ENCODE measurements at regions not wholly inside any gene's neighbourhood (a gene's known extent, or its start where the extent isn't known, plus 50 kb on each side); places are given as distances from the start of the nearest gene placed in this dataset.
A peak's percentile ranks its signal among the peaks of the same experiment; 100 is the strongest.

DNA sequence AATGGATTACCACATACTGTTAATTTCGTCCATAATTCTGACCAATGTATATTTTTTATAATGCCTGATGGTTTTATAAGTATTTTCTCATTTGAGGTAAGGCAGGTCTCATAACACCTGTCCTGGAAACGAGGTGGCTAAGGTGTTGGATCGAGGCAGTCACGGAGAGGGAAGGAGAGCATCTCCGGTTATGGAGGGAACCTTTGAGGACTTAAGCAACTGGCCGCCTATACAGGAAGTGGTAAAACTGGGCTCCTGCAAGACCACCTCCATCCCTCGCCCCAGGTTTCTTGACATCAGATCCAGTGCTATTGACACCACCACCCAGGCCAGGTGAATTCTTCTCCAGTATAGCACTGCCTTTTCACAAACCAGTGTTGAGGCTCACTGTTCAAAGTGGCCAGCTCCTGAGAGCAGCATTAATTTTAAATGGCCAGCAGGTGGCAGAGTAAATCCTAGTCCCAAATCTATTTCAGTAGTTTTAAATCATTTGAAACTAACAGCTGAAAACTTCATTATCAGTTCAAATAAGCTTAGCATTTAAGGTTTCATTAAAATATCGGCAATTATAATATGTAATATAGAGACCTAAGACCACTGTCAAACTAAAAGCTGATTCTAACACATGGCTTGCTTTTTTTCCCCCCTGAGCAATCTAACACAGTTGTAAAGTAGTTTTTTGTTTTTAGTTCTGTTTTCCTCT lies 100.8 kb downstream of the PPM1A start:
- DNase-seq, result peak; percentile 32

DNA sequence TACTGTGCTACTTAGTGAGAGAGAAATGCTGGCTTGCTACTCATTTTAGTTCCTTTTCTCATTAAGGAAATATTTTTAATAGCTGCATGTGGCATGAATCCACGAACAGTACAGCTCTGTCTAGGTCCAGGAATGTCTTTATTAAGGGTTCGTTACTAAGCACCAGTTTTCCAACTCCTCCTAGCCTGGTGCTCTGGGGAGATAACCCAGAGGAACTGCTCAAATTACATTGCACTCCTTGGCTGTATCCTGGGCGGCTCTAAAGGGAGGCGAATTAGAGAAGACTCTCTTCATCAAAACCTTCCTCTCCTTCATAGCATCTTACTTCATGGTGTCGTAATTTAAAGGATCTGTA lies 101.3 kb downstream of the PPM1A start:
- DNase-seq, result no peak

DNA sequence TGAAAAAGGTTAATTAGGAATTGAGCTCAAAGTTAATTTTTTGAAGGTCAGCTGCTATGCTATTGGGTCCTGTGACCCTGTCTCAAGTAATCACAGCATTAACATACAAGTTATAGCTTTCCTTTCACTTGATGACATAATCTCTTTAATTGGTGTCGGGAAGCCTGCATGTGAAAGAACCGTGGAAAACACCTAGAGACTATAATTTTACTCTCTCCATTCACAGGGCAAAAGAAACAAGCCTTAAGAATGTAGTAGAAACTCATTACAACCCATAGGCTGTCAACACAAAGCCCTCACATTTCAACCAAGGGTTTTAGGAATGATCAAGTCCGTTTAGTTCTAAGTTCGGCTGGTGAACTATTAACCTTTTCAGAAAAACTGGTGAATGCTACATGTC lies 104.4 kb downstream of the PPM1A start:
- no peak for DNase-seq

- DNase-seq, result no peak
Observed at GRCh38 chr14:60355768-60356167, 106.7 kb downstream of the PPM1A start.

- DNase-seq, result no peak
Observed at GRCh38 chr14:60356386-60356785, 107.4 kb downstream of the PPM1A start.

DNA sequence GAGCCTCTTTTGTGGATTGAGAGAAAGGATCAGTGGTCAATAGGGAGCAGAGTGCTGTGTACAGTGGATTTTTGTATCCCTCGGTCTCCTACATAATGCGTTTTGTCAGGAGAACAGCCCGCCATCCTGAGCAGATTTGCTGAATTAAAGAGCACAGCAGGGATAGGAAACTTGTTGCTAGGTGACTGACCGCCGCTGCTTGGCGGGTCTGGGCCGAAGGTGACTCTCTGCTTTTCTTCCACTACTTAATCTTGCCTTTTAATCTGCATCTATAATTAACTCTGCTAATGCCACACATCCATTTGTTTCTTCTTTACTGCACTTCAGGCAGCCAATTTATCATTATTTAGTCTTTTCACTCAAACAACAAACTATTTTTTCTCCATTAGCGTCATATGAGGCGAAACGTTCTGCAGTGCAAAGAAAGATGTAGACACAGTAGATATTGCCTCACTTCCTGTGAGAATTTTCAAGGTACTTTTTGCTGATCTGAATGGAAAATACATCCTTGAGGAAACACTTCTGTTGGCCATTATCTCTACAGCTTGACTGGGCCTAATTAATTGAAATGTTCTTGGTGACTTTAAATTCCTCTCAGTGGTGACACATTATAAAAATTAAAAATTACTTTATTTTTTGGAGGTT lies 108.0 kb downstream of the PPM1A start:
- DNase-seq, result no peak

- no peak for DNase-seq
Observed at GRCh38 chr14:60357551-60358149, 108.6 kb downstream of the PPM1A start.

- no peak for DNase-seq
Observed at GRCh38 chr14:60363275-60363674, 114.3 kb downstream of the PPM1A start.

GRCh38 chr14:60363687-60364086 lies 114.7 kb downstream of the PPM1A start:
- no peak for DNase-seq

GRCh38 chr14:60381909-60382308 lies 104.0 kb downstream of the C14orf39 start:
- no peak for DNase-seq
